OCI-LY7 (cell line): ENCODE measurements at regions not wholly inside any gene's neighbourhood (a gene's known extent, or its start where the extent isn't known, plus 50 kb on each side); places are given as distances from the start of the nearest gene placed in this dataset.

Experiments used
- BruUV-seq: library from RNA; stranded (reverse); fragments of 400-500 nt; replicated peaks from 2 replicates; lab custom pipeline; 2021; lab: Mats Ljungman, UMichigan
- CTCF ChIA-PET: fragments of 300-600 bp; sonication (Branson Sonifier 250); formaldehyde crosslinking; loops from one replicate; lab custom pipeline; 2022; ENCODE audit warnings: antibody characterized with exemption; ENCODE audit not compliant: unreplicated experiment; lab: Charles Lee
- POLR2A ChIA-PET: fragments of 300-600 bp; sonication (Branson Sonifier 250); formaldehyde crosslinking; loops from one replicate; lab custom pipeline; 2022; ENCODE audit warnings: antibody characterized with exemption; lab: Charles Lee
- DNase-seq: peaks from one replicate; pipeline ENCODE4 v3.0.0-alpha.2; 2015; ENCODE audit warnings: low spot score
- H2AFZ ChIP-seq: fragments of 200-600 bp; sonication (generic), shearing (Covaris generic); 2 replicates; pipeline ENCODE4 v1.6.1; 2014; ENCODE audit warnings: mild to moderate bottlenecking, antibody characterized with exemption, low read length, moderate library complexity
- H3K27ac ChIP-seq: fragments of 200-600 bp; sonication (generic); 2 replicates; pipeline ENCODE4 v1.5.1; 2014; ENCODE audit warnings: mixed run types, low read depth, mild to moderate bottlenecking, moderate library complexity, low read length, inconsistent platforms; ENCODE audit not compliant: poor library complexity, severe bottlenecking
- H3K36me3 ChIP-seq: fragments of 200-600 bp; sonication (generic); 2 replicates; pipeline ENCODE4 v1.6.1; 2014; ENCODE audit warnings: mild to moderate bottlenecking, antibody characterized with exemption, low read length, moderate library complexity, mixed read lengths; ENCODE audit not compliant: insufficient read depth
- H3K4me1 ChIP-seq: fragments of 200-600 bp; sonication (generic); 2 replicates; pipeline ENCODE4 v1.5.1; 2014; ENCODE audit warnings: mild to moderate bottlenecking, low read length; ENCODE audit not compliant: insufficient read depth, poor library complexity, severe bottlenecking
- H3K4me2 ChIP-seq: fragments of 200-600 bp; sonication (generic); 2 replicates; pipeline ENCODE4 v1.6.1; 2014; ENCODE audit warnings: mild to moderate bottlenecking, low read length
- H3K4me3 ChIP-seq: fragments of 200-600 bp; sonication (generic); 2 replicates; pipeline ENCODE4 v1.5.1; 2014; ENCODE audit warnings: mild to moderate bottlenecking, low read depth, low read length; ENCODE audit not compliant: poor library complexity, severe bottlenecking
- H3K79me2 ChIP-seq: fragments of 200-600 bp; sonication (generic); 2 replicates; pipeline ENCODE4 v1.6.1; 2016; ENCODE audit warnings: low read depth, mild to moderate bottlenecking, low read length, moderate library complexity, mixed read lengths; ENCODE audit not compliant: insufficient read depth
- H3K9me2 ChIP-seq: fragments of 200-600 bp; sonication (generic); 2 replicates; pipeline ENCODE4 v1.6.1; 2016; ENCODE audit warnings: mild to moderate bottlenecking, low read length, mixed read lengths; ENCODE audit not compliant: insufficient read depth
- H3K9me3 ChIP-seq: fragments of 200-600 bp; sonication (generic); 2 replicates; pipeline ENCODE4 v1.6.1; 2014; ENCODE audit warnings: mild to moderate bottlenecking, mixed run types, low read length, mixed read lengths
- H4K20me1 ChIP-seq: fragments of 200-600 bp; sonication (generic); 2 replicates; pipeline ENCODE4 v1.6.1; 2014; ENCODE audit warnings: mild to moderate bottlenecking, antibody characterized with exemption, low read length, moderate library complexity, mixed read lengths; ENCODE audit not compliant: insufficient read depth
- EZH2phosphoT487 ChIP-seq: fragments of 200-600 bp; sonication (generic); IDR thresholded peaks from 2 replicates; pipeline ENCODE4 v1.6.1; 2018; ENCODE audit warnings: low read depth, borderline replicate concordance, mild to moderate bottlenecking, mixed run types, antibody characterized with exemption, low read length, moderate library complexity, mixed read lengths
- intact Hi-C: fragments of 100-400 bp; cut with micrococcal nuclease; formaldehyde crosslinking; loops from one replicate; pipeline ENCODE4 v1.10.0; 2022; ENCODE audit not compliant: unreplicated experiment
- TF ChIP-seq, protein P1 (sequence below): fragments of 200-600 bp; sonication (generic); conservative IDR thresholded peaks from 2 replicates; pipeline ENCODE4 v1.5.1; 2014; ENCODE audit warnings: mild to moderate bottlenecking, antibody characterized with exemption, low read length, moderate library complexity, mixed read lengths

- no peak overlapping the region for H3K4me3 ChIP-seq
- no peak for TF ChIP-seq EZH2phosphoT487
- TF ChIP-seq, protein P1, sequence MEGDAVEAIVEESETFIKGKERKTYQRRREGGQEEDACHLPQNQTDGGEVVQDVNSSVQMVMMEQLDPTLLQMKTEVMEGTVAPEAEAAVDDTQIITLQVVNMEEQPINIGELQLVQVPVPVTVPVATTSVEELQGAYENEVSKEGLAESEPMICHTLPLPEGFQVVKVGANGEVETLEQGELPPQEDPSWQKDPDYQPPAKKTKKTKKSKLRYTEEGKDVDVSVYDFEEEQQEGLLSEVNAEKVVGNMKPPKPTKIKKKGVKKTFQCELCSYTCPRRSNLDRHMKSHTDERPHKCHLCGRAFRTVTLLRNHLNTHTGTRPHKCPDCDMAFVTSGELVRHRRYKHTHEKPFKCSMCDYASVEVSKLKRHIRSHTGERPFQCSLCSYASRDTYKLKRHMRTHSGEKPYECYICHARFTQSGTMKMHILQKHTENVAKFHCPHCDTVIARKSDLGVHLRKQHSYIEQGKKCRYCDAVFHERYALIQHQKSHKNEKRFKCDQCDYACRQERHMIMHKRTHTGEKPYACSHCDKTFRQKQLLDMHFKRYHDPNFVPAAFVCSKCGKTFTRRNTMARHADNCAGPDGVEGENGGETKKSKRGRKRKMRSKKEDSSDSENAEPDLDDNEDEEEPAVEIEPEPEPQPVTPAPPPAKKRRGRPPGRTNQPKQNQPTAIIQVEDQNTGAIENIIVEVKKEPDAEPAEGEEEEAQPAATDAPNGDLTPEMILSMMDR: no peak
- no peak overlapping the region for H3K4me2 ChIP-seq
- H3K27ac ChIP-seq: no peak overlapping the region
- intact Hi-C loops: no loop called here
- no peak overlapping the region for H2AFZ ChIP-seq
- no peaks in the 10 kb centered on the region for H3K79me2 ChIP-seq
- CTCF ChIA-PET: no interaction called here
- no peaks in the 10 kb centered on the region for H3K9me3 ChIP-seq
- H3K4me1 ChIP-seq: no peaks in the 10 kb centered on the region
- H4K20me1 ChIP-seq: no peaks in the 10 kb centered on the region
- H3K36me3 ChIP-seq: no peaks in the 10 kb centered on the region
- H3K9me2 ChIP-seq: no peaks in the 10 kb centered on the region
- BruUV-seq: no TSS peak
- DNase-seq: no peak
- POLR2A ChIA-PET: no interaction called here
Observed at GRCh38 chr2:78397198-78397597, 628.3 kb upstream of the REG3G start.

- no peak for DNase-seq
- intact Hi-C loops: no loop called here
- no peaks in the 10 kb centered on the region for H3K36me3 ChIP-seq
- no peaks in the 10 kb centered on the region for H3K9me2 ChIP-seq
- no peaks in the 10 kb centered on the region for H4K20me1 ChIP-seq
- H3K4me2 ChIP-seq: no peak overlapping the region
- no peak overlapping the region for H3K4me3 ChIP-seq
- no peak overlapping the region for H2AFZ ChIP-seq
- ChIA-PET POLR2A (no interaction called here), CTCF (no interaction called here)
- no peaks in the 10 kb centered on the region for H3K9me3 ChIP-seq
- TF ChIP-seq, protein P1: no peak
- TF ChIP-seq EZH2phosphoT487: no peak
- no peaks in the 10 kb centered on the region for H3K4me1 ChIP-seq
- H3K27ac ChIP-seq: no peak overlapping the region
- H3K79me2 ChIP-seq: no peaks in the 10 kb centered on the region
- BruUV-seq: no TSS peak
Observed at GRCh38 chr2:78407960-78408794, 617.3 kb upstream of the REG3G start.

DNA sequence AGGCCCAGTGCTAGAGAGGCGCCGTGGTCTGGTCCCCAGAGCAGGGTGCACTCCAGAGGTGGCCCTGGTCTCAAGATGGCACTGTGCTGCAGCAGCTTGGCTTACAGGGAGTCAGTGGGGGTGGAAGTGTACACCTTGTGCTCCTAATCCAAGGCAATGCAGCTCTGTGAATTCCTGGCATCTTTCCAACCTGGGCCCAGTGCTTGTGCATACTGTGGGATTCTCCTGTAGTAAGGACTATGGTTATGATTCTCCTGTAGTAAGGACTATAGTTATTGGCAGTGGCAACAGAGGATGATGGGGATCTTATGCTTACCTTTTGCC lies 616.7 kb upstream of the REG3G start:
- POLR2A ChIA-PET: no interaction called here
- Histone ChIP-seq H3K4me1 (no peaks in the 10 kb centered on the region), H3K27ac (no peak overlapping the region), H3K9me3 (no peaks in the 10 kb centered on the region), H3K4me2 (no peak overlapping the region), H2AFZ (no peak overlapping the region), H3K4me3 (no peak overlapping the region), H4K20me1 (no peaks in the 10 kb centered on the region), H3K79me2 (no peaks in the 10 kb centered on the region), H3K9me2 (no peaks in the 10 kb centered on the region), H3K36me3 (no peaks in the 10 kb centered on the region)
- intact Hi-C loops: no loop called here
- no peak for TF ChIP-seq EZH2phosphoT487
- TF ChIP-seq, protein P1: no peak
- CTCF ChIA-PET: no interaction called here
- no TSS peak for BruUV-seq
- no peak for DNase-seq
